ENCODE measurements at regions not wholly inside any gene's neighbourhood (a gene's known extent, or its start where the extent isn't known, plus 50 kb on each side); places are given as distances from the start of the nearest gene placed in this dataset.

GRCh38 chr21:15659753-15660422 lies 69.9 kb upstream of the USP25 start:
- H3K4me1 Mint-ChIP-seq (ENCODE audit: unreplicated experiment) = no peaks in the 10 kb centered on the region
- peaks cover under 1% of the 10 kb centered on the region for H3K27me3 Mint-ChIP-seq (ENCODE audit: unreplicated experiment)
- no peak overlapping the region for H3K4me3 Mint-ChIP-seq (ENCODE audit: unreplicated experiment)
- no peak for DNase-seq (ENCODE audit: low spot score)
- TF ChIP-seq, protein P1, sequence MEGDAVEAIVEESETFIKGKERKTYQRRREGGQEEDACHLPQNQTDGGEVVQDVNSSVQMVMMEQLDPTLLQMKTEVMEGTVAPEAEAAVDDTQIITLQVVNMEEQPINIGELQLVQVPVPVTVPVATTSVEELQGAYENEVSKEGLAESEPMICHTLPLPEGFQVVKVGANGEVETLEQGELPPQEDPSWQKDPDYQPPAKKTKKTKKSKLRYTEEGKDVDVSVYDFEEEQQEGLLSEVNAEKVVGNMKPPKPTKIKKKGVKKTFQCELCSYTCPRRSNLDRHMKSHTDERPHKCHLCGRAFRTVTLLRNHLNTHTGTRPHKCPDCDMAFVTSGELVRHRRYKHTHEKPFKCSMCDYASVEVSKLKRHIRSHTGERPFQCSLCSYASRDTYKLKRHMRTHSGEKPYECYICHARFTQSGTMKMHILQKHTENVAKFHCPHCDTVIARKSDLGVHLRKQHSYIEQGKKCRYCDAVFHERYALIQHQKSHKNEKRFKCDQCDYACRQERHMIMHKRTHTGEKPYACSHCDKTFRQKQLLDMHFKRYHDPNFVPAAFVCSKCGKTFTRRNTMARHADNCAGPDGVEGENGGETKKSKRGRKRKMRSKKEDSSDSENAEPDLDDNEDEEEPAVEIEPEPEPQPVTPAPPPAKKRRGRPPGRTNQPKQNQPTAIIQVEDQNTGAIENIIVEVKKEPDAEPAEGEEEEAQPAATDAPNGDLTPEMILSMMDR (IDR thresholded peaks at IDR 0.05; ENCODE audit: unreplicated experiment) = no peak
- H3K9me3 Mint-ChIP-seq (ENCODE audit: unreplicated experiment) = no peaks in the 10 kb centered on the region
- H3K36me3 Mint-ChIP-seq (ENCODE audit: low read depth, unreplicated experiment) = no peaks in the 10 kb centered on the region
- H3K27ac Mint-ChIP-seq (ENCODE audit: unreplicated experiment) = no peak overlapping the region

DNA sequence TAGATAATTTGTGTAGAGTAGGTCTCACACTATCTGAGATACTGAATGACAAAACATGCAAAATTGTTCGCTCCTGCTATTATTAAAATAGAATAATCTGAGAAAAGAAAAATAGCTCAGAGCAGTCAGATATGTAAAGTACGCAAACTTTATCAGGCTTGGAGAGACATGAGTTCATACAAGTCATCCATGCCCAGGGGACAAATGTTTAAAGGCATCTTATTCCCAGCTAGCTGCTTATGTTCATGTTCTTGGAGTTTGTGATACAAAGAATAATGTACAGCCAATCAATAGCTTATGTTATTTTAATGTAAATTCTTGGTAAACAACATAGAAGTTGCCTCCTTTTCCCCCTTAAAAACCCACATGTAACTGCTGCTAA lies 69.4 kb upstream of the USP25 start:
- Mint-ChIP-seq H3K36me3 (ENCODE audit: low read depth, unreplicated experiment) (no peaks in the 10 kb centered on the region), H3K4me1 (ENCODE audit: unreplicated experiment) (no peaks in the 10 kb centered on the region), H3K27me3 (ENCODE audit: unreplicated experiment) (no peaks in the 10 kb centered on the region), H3K27ac (ENCODE audit: unreplicated experiment) (no peak overlapping the region), H3K9me3 (ENCODE audit: unreplicated experiment) (no peaks in the 10 kb centered on the region), H3K4me3 (ENCODE audit: unreplicated experiment) (no peak overlapping the region)
- DNase-seq (ENCODE audit: low spot score) = no peak
- TF ChIP-seq, protein P1 (IDR thresholded peaks at IDR 0.05; ENCODE audit: unreplicated experiment) = no peak

DNA sequence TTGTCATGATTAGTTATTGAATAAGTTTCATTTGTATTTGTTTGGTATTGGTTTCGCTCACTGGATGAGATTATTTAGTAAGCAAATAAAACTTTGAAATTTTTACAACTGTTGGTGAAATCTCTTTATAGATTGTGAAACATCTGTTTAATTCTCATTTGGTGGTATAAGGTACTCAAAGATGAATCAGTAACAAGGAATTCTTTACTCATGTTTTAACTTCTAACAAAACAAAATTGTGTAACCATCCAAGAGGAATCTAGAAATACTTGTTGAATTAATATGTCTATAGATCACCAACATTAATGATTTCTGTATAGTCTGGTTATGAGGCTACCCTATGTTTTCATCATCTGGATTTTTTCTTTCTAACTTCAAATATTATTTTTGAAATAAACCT lies 62.8 kb upstream of the USP25 start:
- H3K4me1 Mint-ChIP-seq (ENCODE audit: unreplicated experiment) = no peaks in the 10 kb centered on the region
- no peak for DNase-seq (ENCODE audit: low spot score)
- TF ChIP-seq, protein P1 (IDR thresholded peaks at IDR 0.05; ENCODE audit: unreplicated experiment) = no peak
- H3K4me3 Mint-ChIP-seq (ENCODE audit: unreplicated experiment) = no peak overlapping the region
- H3K36me3 Mint-ChIP-seq (ENCODE audit: low read depth, unreplicated experiment) = no peaks in the 10 kb centered on the region
- no peaks in the 10 kb centered on the region for H3K27me3 Mint-ChIP-seq (ENCODE audit: unreplicated experiment)
- H3K9me3 Mint-ChIP-seq (ENCODE audit: unreplicated experiment) = no peaks in the 10 kb centered on the region
- no peak overlapping the region for H3K27ac Mint-ChIP-seq (ENCODE audit: unreplicated experiment)

- no peaks in the 10 kb centered on the region for H3K4me1 Mint-ChIP-seq (ENCODE audit: unreplicated experiment)
- DNase-seq (ENCODE audit: low spot score) = no peak
- H3K4me3 Mint-ChIP-seq (ENCODE audit: unreplicated experiment) = no peak overlapping the region
- TF ChIP-seq, protein P1 (IDR thresholded peaks at IDR 0.05; ENCODE audit: unreplicated experiment) = no peak
- H3K27ac Mint-ChIP-seq (ENCODE audit: unreplicated experiment) = no peak overlapping the region
- no peaks in the 10 kb centered on the region for H3K27me3 Mint-ChIP-seq (ENCODE audit: unreplicated experiment)
- no peaks in the 10 kb centered on the region for H3K36me3 Mint-ChIP-seq (ENCODE audit: low read depth, unreplicated experiment)
- H3K9me3 Mint-ChIP-seq (ENCODE audit: unreplicated experiment) = no peaks in the 10 kb centered on the region
Measured at GRCh38 chr21:15667819-15668218, 62.0 kb upstream of the USP25 start.

- no peak for DNase-seq (ENCODE audit: low spot score)
- no peak overlapping the region for H3K4me3 Mint-ChIP-seq (ENCODE audit: unreplicated experiment)
- no peaks in the 10 kb centered on the region for H3K4me1 Mint-ChIP-seq (ENCODE audit: unreplicated experiment)
- TF ChIP-seq, protein P1 (IDR thresholded peaks at IDR 0.05; ENCODE audit: unreplicated experiment) = no peak
- H3K27me3 Mint-ChIP-seq (ENCODE audit: unreplicated experiment) = no peaks in the 10 kb centered on the region
- H3K9me3 Mint-ChIP-seq (ENCODE audit: unreplicated experiment) = no peaks in the 10 kb centered on the region
- no peak overlapping the region for H3K27ac Mint-ChIP-seq (ENCODE audit: unreplicated experiment)
- no peaks in the 10 kb centered on the region for H3K36me3 Mint-ChIP-seq (ENCODE audit: low read depth, unreplicated experiment)
Measured at GRCh38 chr21:15669247-15669646, 60.5 kb upstream of the USP25 start.

Data from endothelial cell (in vitro differentiated cells).